H1 (cell line): ENCODE measurements at regions not wholly inside any gene's neighbourhood (a gene's known extent, or its start where the extent isn't known, plus 50 kb on each side); places are given as distances from the start of the nearest gene placed in this dataset.

Experiments used
- CBX8 ChIP-seq: fragments of 300-800, 300-1000 bp; sonication (generic); IDR thresholded peaks from 2 replicates; pipeline ENCODE4 v1.7.1; 2016; ENCODE audit warnings: low read depth, low read length, borderline replicate concordance
- CHD1 ChIP-seq: IDR thresholded peaks from 2 replicates; pipeline ENCODE4 v1.6.1; 2012; ENCODE audit warnings: low read depth, low read length, improper control_type of control experiment
- CHD7 ChIP-seq: fragments of 300-600 bp; sonication (generic); IDR thresholded peaks from 2 replicates; pipeline ENCODE4 v1.7.1; 2012; ENCODE audit warnings: low read length, moderate library complexity, mild to moderate bottlenecking, inconsistent platforms; ENCODE audit not compliant: insufficient replicate concordance
- CREB1 ChIP-seq: IDR thresholded peaks from 2 replicates; pipeline ENCODE4 v1.6.1; 2012; ENCODE audit warnings: inconsistent platforms
- E2F6 ChIP-seq: IDR thresholded peaks from 2 replicates; pipeline ENCODE4 v1.6.1; 2012; ENCODE audit warnings: inconsistent platforms
- FOSL1 ChIP-seq: IDR thresholded peaks from 2 replicates; pipeline ENCODE4 v1.6.1; 2011; ENCODE audit warnings: mild to moderate bottlenecking, low read depth, low read length, moderate library complexity; ENCODE audit not compliant: insufficient read depth
- POLR2A ChIP-seq, 2 experiments: IDR thresholded peaks; 1 replicate in 1 of 2; 2 replicates in 1 of 2; pipeline ENCODE4 v1.6.1; 2011; ENCODE audit warnings: low read depth in 2 of 2, low read length in 2 of 2, mild to moderate bottlenecking in 2 of 2; ENCODE audit errors: control extremely low read depth in 1 of 2
- RAD21 ChIP-seq, 2 experiments: IDR thresholded peaks in 1 of 2; conservative IDR thresholded peaks in 1 of 2; 2 replicates each; pipeline ENCODE4 v1.6.1; 2011; ENCODE audit warnings: low read depth in 2 of 2, low read length in 2 of 2, improper control_type of control experiment in 1 of 2, inconsistent platforms in 1 of 2, mild to moderate bottlenecking in 1 of 2, moderate library complexity in 1 of 2
- SIRT6 ChIP-seq: IDR thresholded peaks from one replicate; pipeline ENCODE4 v1.7.1; 2012; ENCODE audit warnings: low read length, inconsistent platforms
- TAF1 ChIP-seq: IDR thresholded peaks from 2 replicates; pipeline ENCODE4 v1.6.1; 2011; ENCODE audit warnings: mild to moderate bottlenecking, low read depth, low read length

- no peak for TF ChIP-seq CHD7
- TF ChIP-seq RAD21 (IDR thresholded peaks at IDR 0.05 in 1 of 2, conservative IDR thresholded peaks at IDR 0.05 in 1 of 2; ENCODE audit: low read depth in 2 of 2, low read length in 2 of 2), result no peak
- TF ChIP-seq TAF1, result no peak
- TF ChIP-seq CHD1, result no peak
- no peak for TF ChIP-seq CBX8
- no peak for TF ChIP-seq E2F6
- no peak for TF ChIP-seq CREB1
- TF ChIP-seq SIRT6, result no peak
- no peak for TF ChIP-seq FOSL1
- TF ChIP-seq POLR2A (IDR thresholded peaks at IDR 0.05; ENCODE audit: control extremely low read depth in 1 of 2, low read depth in 2 of 2, low read length in 2 of 2), result no peak
Measured at GRCh38 chr5:3658929-3659328, 63.3 kb downstream of the IRX1 start (continued).
